ENCODE measurements at regions not wholly inside any gene's neighbourhood (a gene's known extent, or its start where the extent isn't known, plus 50 kb on each side); places are given as distances from the start of the nearest gene placed in this dataset.

- ChIA-PET CTCF (ENCODE audit: low intra/inter-chr PET ratio) (no interaction called here), POLR2A (no interaction called here)
- H3K4me1 ChIP-seq (replicated peaks in 1 of 2; ENCODE audit: control insufficient read depth in 2 of 2, insufficient read depth in 2 of 2, low read length in 2 of 2): no peaks in the 10 kb centered on the region
- no peak for FAIRE-seq
- H3K36me3 ChIP-seq (ENCODE audit: control insufficient read depth, insufficient read depth, low read length): no peaks in the 10 kb centered on the region
- intact Hi-C loops (cut with micrococcal nuclease): no loop called here
- in situ Hi-C loops (cut with MboI): no loop called here
- no peak for ATAC-seq
- TF ChIP-seq CBX3 (IDR thresholded peaks at IDR 0.05; ENCODE audit: borderline replicate concordance in 1 of 2, low read length in 2 of 2) (peak in 1 of 2 experiments; percentile 68; a peak in 1 of 3 replicates), CBX5 (IDR thresholded peaks at IDR 0.05; ENCODE audit: borderline replicate concordance, low read depth) (0 out of 2 replicates have a peak, but pooled peaks have one; percentile 51), ZNF583 (CRISPR knock-in tag; IDR thresholded peaks at IDR 0.05) (no peak), KLF6 (CRISPR knock-in tag; IDR thresholded peaks at IDR 0.05; ENCODE audit: borderline replicate concordance) (no peak), NFXL1 (CRISPR knock-in tag; IDR thresholded peaks at IDR 0.05) (no peak), ZFP36 (IDR thresholded peaks at IDR 0.05; ENCODE audit: low read depth, low read length, partially characterized antibody) (peak; percentile 37), RAD51 (IDR thresholded peaks at IDR 0.05; ENCODE audit: borderline replicate concordance, low read depth) (no peak), ZBTB1 (CRISPR knock-in tag; IDR thresholded peaks at IDR 0.05; ENCODE audit: borderline replicate concordance, low read depth) (no peak)
- no TSS peak for BruUV-seq (replicated peaks)
- DNase-seq (ENCODE audit: extremely low read depth in 1 of 4, low spot score in 3 of 4): no peak
- H3K27ac ChIP-seq (ENCODE audit: extremely low read depth, low read depth, low read length): no peak overlapping the region
- H3K9ac ChIP-seq (ENCODE audit: insufficient read depth in 1 of 2, low read depth in 2 of 2, low read length in 2 of 2): no peak overlapping the region
- peaks cover 3% of the 10 kb centered on the region for H3K9me3 ChIP-seq (replicated peaks; ENCODE audit: control insufficient read depth, insufficient read depth, low read depth, low read length)
- no peaks in the 10 kb centered on the region for H4K20me1 ChIP-seq (replicated peaks; ENCODE audit: control insufficient read depth, insufficient read depth, low read length)
- no peak overlapping the region for H3K4me2 ChIP-seq (ENCODE audit: insufficient read depth, low read length)
- H3K27me3 ChIP-seq (ENCODE audit: control insufficient read depth in 2 of 2, insufficient read depth in 2 of 2, low read length in 2 of 2): no peaks in the 10 kb centered on the region
- no peak overlapping the region for H3K4me3 ChIP-seq
- H3K79me2 ChIP-seq (ENCODE audit: control insufficient read depth, insufficient read depth, low read length): no peaks in the 10 kb centered on the region
- no peaks in the 10 kb centered on the region for H3K9me1 ChIP-seq (ENCODE audit: control insufficient read depth, insufficient read depth, low read length)
- no peak overlapping the region for H2AFZ ChIP-seq (ENCODE audit: low read depth, low read length)
- WGBS (ENCODE audit: insufficient coverage, low coverage, missing lambda C conversion rate): 0% methylated on average over 1 of the region's 1 CpG
Observed at GRCh38 chr12:60290532-60290931, 694.7 kb downstream of the SLC16A7 start.

Measured in K562 (cell line).